ENCODE measurements at regions not wholly inside any gene's neighbourhood (a gene's known extent, or its start where the extent isn't known, plus 50 kb on each side); places are given as distances from the start of the nearest gene placed in this dataset.

DNA sequence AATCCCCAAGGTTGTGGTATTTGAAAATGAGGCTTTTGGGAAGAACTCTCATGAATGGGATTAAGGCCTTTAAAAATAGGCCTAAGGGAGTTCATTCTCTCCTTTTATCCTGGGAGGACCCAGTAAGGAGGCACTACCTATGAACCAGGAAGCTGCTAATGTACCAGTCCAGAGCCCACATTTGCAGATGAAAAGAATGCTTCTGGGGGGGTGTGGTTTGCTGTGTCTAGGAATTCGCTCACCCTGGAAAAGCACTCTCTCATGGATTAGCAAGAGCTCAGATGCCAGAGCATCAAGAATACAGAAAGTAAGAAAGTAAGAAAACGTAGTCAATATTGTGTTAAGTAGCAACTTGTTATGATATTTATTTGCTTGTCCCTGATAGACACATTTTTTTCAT, 785.7 kb upstream of the GYPC start:
- TF ChIP-seq, protein P1, sequence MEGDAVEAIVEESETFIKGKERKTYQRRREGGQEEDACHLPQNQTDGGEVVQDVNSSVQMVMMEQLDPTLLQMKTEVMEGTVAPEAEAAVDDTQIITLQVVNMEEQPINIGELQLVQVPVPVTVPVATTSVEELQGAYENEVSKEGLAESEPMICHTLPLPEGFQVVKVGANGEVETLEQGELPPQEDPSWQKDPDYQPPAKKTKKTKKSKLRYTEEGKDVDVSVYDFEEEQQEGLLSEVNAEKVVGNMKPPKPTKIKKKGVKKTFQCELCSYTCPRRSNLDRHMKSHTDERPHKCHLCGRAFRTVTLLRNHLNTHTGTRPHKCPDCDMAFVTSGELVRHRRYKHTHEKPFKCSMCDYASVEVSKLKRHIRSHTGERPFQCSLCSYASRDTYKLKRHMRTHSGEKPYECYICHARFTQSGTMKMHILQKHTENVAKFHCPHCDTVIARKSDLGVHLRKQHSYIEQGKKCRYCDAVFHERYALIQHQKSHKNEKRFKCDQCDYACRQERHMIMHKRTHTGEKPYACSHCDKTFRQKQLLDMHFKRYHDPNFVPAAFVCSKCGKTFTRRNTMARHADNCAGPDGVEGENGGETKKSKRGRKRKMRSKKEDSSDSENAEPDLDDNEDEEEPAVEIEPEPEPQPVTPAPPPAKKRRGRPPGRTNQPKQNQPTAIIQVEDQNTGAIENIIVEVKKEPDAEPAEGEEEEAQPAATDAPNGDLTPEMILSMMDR (IDR thresholded peaks at IDR 0.05): no peak
- no peak for TF ChIP-seq POLR2A (IDR thresholded peaks at IDR 0.05)

Measured in lower leg skin (tissue), 3 donors.